BLaER1 treated with 17β-estradiol and CSF1 and Interleukin-3, amounts not matched to agents 10 nM and 100 nM (cell line): ENCODE measurements at regions not wholly inside any gene's neighbourhood (a gene's known extent, or its start where the extent isn't known, plus 50 kb on each side); places are given as distances from the start of the nearest gene placed in this dataset.
"Not testable (repeated sequence)": the region's sequence is repeated elsewhere in the genome, so short reads cannot be mapped to it uniquely, and the experiment has no call there.

Experiments
- H3K27ac ChIP-seq, 11 experiments: shearing (Covaris generic); formaldehyde crosslinking; 2 replicates each; pipeline ENCODE4 v1.8.1; 2022
- H3K27me3 ChIP-seq, 11 experiments: shearing (Covaris generic); formaldehyde crosslinking; 2 replicates each; pipeline ENCODE4 v1.8.1; 2022
- H3K36me3 ChIP-seq, 11 experiments: shearing (Covaris generic); formaldehyde crosslinking; 2 replicates each; pipeline ENCODE4 v1.8.1; 2022
- H3K4me1 ChIP-seq, 10 experiments: shearing (Covaris generic); formaldehyde crosslinking; 2 replicates each; pipeline ENCODE4 v1.8.1; 2022
- H3K4me2 ChIP-seq, 11 experiments: shearing (Covaris generic); formaldehyde crosslinking; 2 replicates each; pipeline ENCODE4 v1.8.1; 2022
- H3K4me3 ChIP-seq, 10 experiments: shearing (Covaris generic); formaldehyde crosslinking; 2 replicates each; pipeline ENCODE4 v1.8.1; 2022
- H3K9ac ChIP-seq, 11 experiments: shearing (Covaris generic); formaldehyde crosslinking; 2 replicates each; pipeline ENCODE4 v1.8.1; 2022
- H3K9me3 ChIP-seq, 11 experiments: shearing (Covaris generic); formaldehyde crosslinking; replicated peaks in 1 of 11; 2 replicates each; pipeline ENCODE4 v1.8.1; 2022
- H4K20me1 ChIP-seq, 11 experiments: shearing (Covaris generic); formaldehyde crosslinking; 2 replicates each; pipeline ENCODE4 v1.8.1; 2022
- Cebpa-rat ChIP-seq, 11 experiments: shearing (Covaris generic); IDR thresholded peaks; 2 replicates each; pipeline ENCODE4 v1.8.1; 2022

- Histone ChIP-seq H3K9ac (no peak overlapping the region), H3K4me3 (no peak overlapping the region), H4K20me1 (no peaks in the 10 kb centered on the region; a peak in 2 of 22 replicates), H3K36me3 (no peaks in the 10 kb centered on the region), H3K4me1 (peaks cover 48 to 74% (median 62%) of the 10 kb centered on the region in 10 experiments), H3K9me3 (no peaks in the 10 kb centered on the region), H3K4me2 (0 out of 22 replicates have a peak overlapping the region, but pooled peaks of 1 of the 11 experiments have one; percentile 96), H3K27ac (no peak overlapping the region), H3K27me3 (no peaks in the 10 kb centered on the region)
- no peak for TF ChIP-seq Cebpa-rat (IDR thresholded peaks at IDR 0.05)
Observed at GRCh38 chr22:44642096-44642644, 59.8 kb upstream of the PRR5 start.

- Histone ChIP-seq H3K27ac (peak overlapping the region in 5 of 11 experiments; percentile 19 to 83 (median 63); a peak in 9 of 22 replicates), H4K20me1 (no peaks in the 10 kb centered on the region; a peak in 2 of 22 replicates), H3K9me3 (no peaks in the 10 kb centered on the region), H3K27me3 (no peaks in the 10 kb centered on the region), H3K36me3 (no peaks in the 10 kb centered on the region), H3K9ac (peak overlapping the region in 8 of 11 experiments; percentile 3 to 62 (median 35); a peak in 13 of 22 replicates), H3K4me2 (peak overlapping the region; percentile 87 to 96 (median 92)), H3K4me1 (peaks cover 39 to 66% (median 54%) of the 10 kb centered on the region in 10 experiments), H3K4me3 (no peak overlapping the region)
- no peak for TF ChIP-seq Cebpa-rat (IDR thresholded peaks at IDR 0.05)
Observed at GRCh38 chr22:44640618-44641155, 61.3 kb upstream of the PRR5 start.

- Histone ChIP-seq H4K20me1 (no peaks in the 10 kb centered on the region; a peak in 2 of 22 replicates), H3K9ac (peak overlapping the region in 10 of 11 experiments; percentile 3 to 62 (median 44); a peak in 16 of 22 replicates), H3K4me1 (peaks cover 42 to 71% (median 54%) of the 10 kb centered on the region in 10 experiments), H3K4me2 (peak overlapping the region; percentile 87 to 96 (median 92)), H3K9me3 (no peaks in the 10 kb centered on the region), H3K27ac (peak overlapping the region; percentile 33 to 83 (median 52); a peak in 21 of 22 replicates), H3K27me3 (no peaks in the 10 kb centered on the region), H3K36me3 (no peaks in the 10 kb centered on the region), H3K4me3 (peak overlapping the region in 1 of 10 experiments; percentile 10; a peak in 1 of 20 replicates)
- no peak for TF ChIP-seq Cebpa-rat (IDR thresholded peaks at IDR 0.05)
Observed at GRCh38 chr22:44639891-44640617, 62.0 kb upstream of the PRR5 start.

GRCh38 chr22:44638971-44639760 is 62.8 kb upstream of the PRR5 start:
- H3K27me3 ChIP-seq: no peaks in the 10 kb centered on the region
- H3K4me3 ChIP-seq: peak overlapping the region in 1 of 10 experiments; percentile 26; a peak in 1 of 20 replicates
- TF ChIP-seq Cebpa-rat (IDR thresholded peaks at IDR 0.05): no peak
- H3K4me2 ChIP-seq: peak overlapping the region; percentile 87 to 96 (median 92)
- no peaks in the 10 kb centered on the region for H3K36me3 ChIP-seq
- peaks cover 51 to 74% (median 60%) of the 10 kb centered on the region in 10 experiments for H3K4me1 ChIP-seq
- no peaks in the 10 kb centered on the region for H3K9me3 ChIP-seq
- H4K20me1 ChIP-seq: no peaks in the 10 kb centered on the region; a peak in 2 of 22 replicates
- H3K9ac ChIP-seq: peak overlapping the region in 8 of 11 experiments; percentile 3 to 62 (median 44); a peak in 11 of 22 replicates
- peak overlapping the region in 9 of 11 experiments; percentile 9 to 83 (median 63); a peak in 14 of 22 replicates for H3K27ac ChIP-seq

GRCh38 chr22:44636502-44637206 is 65.3 kb upstream of the PRR5 start:
- not testable (repeated sequence) for H3K27ac ChIP-seq, H3K27me3 ChIP-seq, H3K4me3 ChIP-seq, H3K36me3 ChIP-seq, H4K20me1 ChIP-seq, H3K9me3 ChIP-seq, H3K9ac ChIP-seq
- peaks cover 67 to 89% (median 72%) of the 10 kb centered on the region in 10 experiments for H3K4me1 ChIP-seq
- peak overlapping the region in 5 of 11 experiments; percentile 38 to 78 (median 70); a peak in 3 of 22 replicates for H3K4me2 ChIP-seq

GRCh38 chr22:44635567-44635966 is 66.4 kb upstream of the PRR5 start:
- H3K27me3 ChIP-seq, H3K36me3 ChIP-seq, H4K20me1 ChIP-seq, H3K27ac ChIP-seq, H3K9ac ChIP-seq, H3K4me3 ChIP-seq: not testable (repeated sequence)
- Histone ChIP-seq H3K4me2 (peak overlapping the region; percentile 48 to 82 (median 70); a peak in 20 of 22 replicates), H3K9me3 (peaks cover 0 to 18% (median 12%) of the 10 kb centered on the region in 11 experiments; a peak in 16 of 22 replicates), H3K4me1 (peaks cover 57 to 83% (median 65%) of the 10 kb centered on the region in 10 experiments)

- H4K20me1 ChIP-seq: no peaks in the 10 kb centered on the region
- no peaks in the 10 kb centered on the region for H3K27me3 ChIP-seq
- H3K27ac ChIP-seq: peak overlapping the region in 2 of 11 experiments; percentile 4 to 17; a peak in 4 of 22 replicates
- no peak overlapping the region for H3K4me3 ChIP-seq
- H3K4me2 ChIP-seq: peak overlapping the region; percentile 48 to 82 (median 70)
- H3K4me1 ChIP-seq: peaks cover 48 to 74% (median 56%) of the 10 kb centered on the region in 10 experiments
- H3K36me3 ChIP-seq: no peaks in the 10 kb centered on the region
- peak overlapping the region in 4 of 11 experiments; percentile 6 to 32 (median 18); a peak in 4 of 22 replicates for H3K9ac ChIP-seq
- H3K9me3 ChIP-seq: peaks cover 0 to 27% (median 12%) of the 10 kb centered on the region in 11 experiments; a peak in 16 of 22 replicates
- TF ChIP-seq Cebpa-rat (IDR thresholded peaks at IDR 0.05): no peak
Observed at GRCh38 chr22:44634426-44635321, 67.3 kb upstream of the PRR5 start.
